Heart right ventricle (tissue), 16 donors: ENCODE measurements at regions not wholly inside any gene's neighbourhood (a gene's known extent, or its start where the extent isn't known, plus 50 kb on each side); places are given as distances from the start of the nearest gene placed in this dataset.

ENCODE experiments used
- ATAC-seq, 8 donors: fragments of 200-7000 bp; cut with Tn5 transposase; one replicate each; pipeline ENCODE4 v1.9.1; 2020; ENCODE audit warnings: mild to moderate bottlenecking in 8 of 8, moderate library complexity in 8 of 8, moderate number of reproducible peaks in 1 of 8
- DNase-seq, 2 donors: peaks; one replicate each; pipeline ENCODE4 v3.0.0-alpha.2; 2020
- H3K27ac ChIP-seq, 10 donors: fragments of 200-600 bp; sonication (generic) in 2 of 10; one replicate each; pipeline versions ENCODE4 v1.5.0 to v1.8.0; 2020 to 2022; ENCODE audit warnings: mild to moderate bottlenecking in 3 of 10
- H3K27me3 ChIP-seq, 7 donors: fragments of 200-600 bp; one replicate each; pipeline ENCODE4 v1.8.0; 2021 to 2022; ENCODE audit warnings: mild to moderate bottlenecking in 2 of 7
- H3K36me3 ChIP-seq, 9 donors: fragments of 200-600 bp; sonication (generic) in 1 of 9; one replicate each; pipeline versions ENCODE4 v1.5.0 to v1.8.0; 2020 to 2022; ENCODE audit warnings: mild to moderate bottlenecking in 2 of 9
- H3K4me1 ChIP-seq, 9 donors: fragments of 200-600 bp; sonication (generic) in 1 of 9; one replicate each; pipeline versions ENCODE4 v1.5.0 to v1.8.0; 2020 to 2022; ENCODE audit warnings: mild to moderate bottlenecking in 4 of 9
- H3K4me3 ChIP-seq, 10 donors: fragments of 200-600 bp; sonication (generic) in 2 of 10; one replicate each; pipeline versions ENCODE4 v1.5.0 to v1.8.0; 2020 to 2022; ENCODE audit warnings: mild to moderate bottlenecking in 7 of 10, moderate library complexity in 2 of 10
- H3K9me3 ChIP-seq, 11 donors: fragments of 200-600 bp in 10 of 11; sonication (generic) in 2 of 11; one replicate each; pipeline versions ENCODE4 v1.5.0 to v1.8.0; 2013 to 2022; ENCODE audit warnings: mild to moderate bottlenecking in 2 of 11, control low read depth in 1 of 11, moderate library complexity in 1 of 11
- CTCF ChIP-seq, 9 donors: fragments of 200-600 bp; sonication (generic) in 2 of 9; IDR thresholded peaks; one replicate each; pipeline versions ENCODE4 v1.5.0 to v1.8.0; 2021 to 2022; ENCODE audit warnings: antibody characterized with exemption in 9 of 9, mild to moderate bottlenecking in 5 of 9, moderate library complexity in 1 of 9
- WGBS, 2 donors: extraction: QIAGEN DNeasy Blood & Tissue Kit; methylation state at CpG; one replicate each; pipeline ENCODE4 v1.1.7; 2013; ENCODE audit warnings: inconsistent platforms in 1 of 2; 5-methylcytosine and 5-hydroxymethylcytosine counted together
- intact Hi-C, 10 donors: fragments of 100-400 bp; cut with DNase I; formaldehyde crosslinking; loops; one replicate each; pipeline versions ENCODE4 v1.11.1 to v1.14.2; 2022
- donor health status: Arrhythmogenic right ventricular cardiomyopathy.
- donor health status: ischemic (EF 13 %, LVEDD 7.1; RV severe dilation, severe dysfunction).
- donor health status: healthy with polysubstance abuse.
- donor health status: DM: no; HTN: yes; CAD: no.
- donor health status: DM: no; HTN: no; CAD: no.
- donor health status: ischemic (EF 25% LVEDD 6.9; RV normal size, moderate dysfunction).
- donor health status: ischemic (EF 25% LVEDD 5.7; RV mildly dilated, moderate dysfunction).
- donor health status: healthy.
- donor health status: DM: yes; HTN: yes; CAD: no.
- donor health status: Ischemic cardiomyopathy.
- donor health status: ischemic (EF 35%, LVEDD 5.7; RV mildly dilated, moderate dysfunction).
- donor health status: nonischemic (EF 11% LVEDD 7.7; RV severe dilation, severe dysfunction).
- donor health status: DM: yes; HTN: yes; CAD: no.
- donor health status: PGD.
- donor health status: ischemic (EF 29% LVEDD 5.4; RV normal size, mild dysfunction).
- donor health status: nonischemic (EF 23%, LVEDD 6.1; RV moderate dilation, normal function).

- no peak for DNase-seq
- intact Hi-C loops, result no loop called here
- no peak overlapping the region for H3K4me3 ChIP-seq
- H3K27me3 ChIP-seq, result peaks cover 0 to 33% (median 15%) of the 10 kb centered on the region in 7 donors
- 64 to 86% methylated on average over 2 of the region's 2 CpGs for WGBS, 2 donors
- H3K4me1 ChIP-seq, result no peaks in the 10 kb centered on the region
- no peaks in the 10 kb centered on the region for H3K36me3 ChIP-seq
- no peaks in the 10 kb centered on the region for H3K9me3 ChIP-seq
- no peak for TF ChIP-seq CTCF (IDR thresholded peaks at IDR 0.05)
- H3K27ac ChIP-seq, result no peak overlapping the region
- no peak for ATAC-seq
These were observed 127.6 kb downstream of the UTP18 start for GRCh38 chr17:51387986-51388385.

GRCh38 chr17:51389875-51390274, 129.5 kb downstream of the UTP18 start:
- no peaks in the 10 kb centered on the region for H3K36me3 ChIP-seq
- TF ChIP-seq CTCF (IDR thresholded peaks at IDR 0.05), result no peak
- H3K4me3 ChIP-seq, result no peak overlapping the region
- H3K9me3 ChIP-seq, result no peaks in the 10 kb centered on the region
- ATAC-seq (no peak), DNase-seq (no peak)
- H3K4me1 ChIP-seq, result no peaks in the 10 kb centered on the region
- H3K27ac ChIP-seq, result no peak overlapping the region
- intact Hi-C loops, result no loop called here
- WGBS, 2 donors, result 71 to 78% methylated on average over 1 of the region's 1 CpG
- peaks cover 0 to 34% (median 15%) of the 10 kb centered on the region in 7 donors for H3K27me3 ChIP-seq

DNA sequence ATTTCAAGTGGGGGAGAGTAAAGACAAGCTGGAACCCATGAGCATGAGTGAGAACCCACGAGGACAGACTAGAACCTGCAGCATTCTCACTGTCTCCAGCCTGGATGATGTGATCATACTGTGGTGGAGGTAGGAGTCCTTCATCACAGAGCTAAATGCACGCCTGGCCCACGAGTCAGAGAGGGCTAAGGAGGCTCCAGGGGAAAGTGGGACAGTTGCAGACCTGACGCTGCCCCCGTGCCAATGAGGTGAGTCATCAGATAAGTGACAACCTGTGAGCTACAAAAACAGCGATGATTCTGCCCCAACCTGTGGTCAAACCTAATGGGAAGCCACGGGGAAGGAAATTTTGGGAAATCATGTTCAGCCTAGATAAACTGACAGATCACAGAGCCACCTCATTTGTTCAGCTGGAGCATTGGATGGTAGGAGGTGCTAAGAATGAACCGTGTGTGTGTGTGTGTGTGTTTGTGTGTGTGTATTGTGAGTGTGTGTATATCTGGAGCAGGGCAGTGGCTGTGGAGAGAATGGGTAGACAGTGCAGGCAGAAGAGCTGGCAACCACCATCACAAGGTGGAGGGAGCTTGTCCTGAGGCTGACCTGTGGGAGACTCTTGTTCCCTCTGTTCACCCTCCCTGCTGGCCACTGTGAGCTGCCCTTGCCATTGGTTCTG, 131.8 kb downstream of the UTP18 start:
- Histone ChIP-seq H3K27me3 (peaks cover 0 to 34% (median 15%) of the 10 kb centered on the region in 7 donors), H3K4me1 (no peaks in the 10 kb centered on the region), H3K36me3 (no peaks in the 10 kb centered on the region), H3K9me3 (no peaks in the 10 kb centered on the region), H3K4me3 (no peak overlapping the region), H3K27ac (no peak overlapping the region)
- WGBS, 2 donors, result 68 to 72% methylated on average over 8 of the region's 8 CpGs
- intact Hi-C loops, result no loop called here
- TF ChIP-seq CTCF (IDR thresholded peaks at IDR 0.05), result no peak
- ATAC-seq (no peak), DNase-seq (no peak)

DNA sequence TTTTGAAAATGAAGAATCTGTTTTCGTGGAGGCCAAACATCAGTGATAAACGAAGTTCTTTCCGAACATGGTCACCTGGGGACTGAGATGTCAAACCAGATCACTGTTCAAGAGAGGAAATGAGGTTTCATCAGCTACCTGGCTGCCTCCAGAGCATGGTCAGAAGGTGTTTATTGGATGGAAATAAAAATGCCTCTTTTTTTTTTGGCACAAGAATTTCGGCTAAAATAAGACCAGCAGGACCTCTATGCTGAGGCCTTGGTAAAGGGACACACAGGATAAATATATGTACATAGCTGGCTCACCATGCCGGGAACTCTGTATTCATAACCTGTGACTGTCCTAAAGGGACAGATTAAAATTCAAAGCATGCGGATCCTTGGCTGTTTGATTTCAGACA, 135.3 kb downstream of the UTP18 start:
- Histone ChIP-seq H3K4me3 (no peak overlapping the region), H3K36me3 (no peaks in the 10 kb centered on the region), H3K9me3 (no peaks in the 10 kb centered on the region), H3K27ac (no peak overlapping the region), H3K4me1 (no peaks in the 10 kb centered on the region), H3K27me3 (peaks cover 0 to 10% (median 3%) of the 10 kb centered on the region in 7 donors)
- intact Hi-C loops, result no loop called here
- ATAC-seq, result no peak
- no peak for DNase-seq
- no peak for TF ChIP-seq CTCF (IDR thresholded peaks at IDR 0.05)
- WGBS, 2 donors, result 87 to 95% methylated on average over 6 of the region's 6 CpGs
